Activated naive CD4-positive, alpha-beta T cell (primary cell): ENCODE measurements at regions not wholly inside any gene's neighbourhood (a gene's known extent, or its start where the extent isn't known, plus 50 kb on each side); places are given as distances from the start of the nearest gene placed in this dataset.
"Not testable (repeated sequence)": the region's sequence is repeated elsewhere in the genome, so short reads cannot be mapped to it uniquely, and the experiment has no call there.

Experiments used
- DNase-seq, 4 experiments: peaks; one replicate each; lab custom pipeline; 2025; lab: John Stamatoyannopoulos, UW

GRCh38 chr6:144477856-144478255 lies 192.7 kb downstream of the UTRN start:
- no peak for DNase-seq

GRCh38 chr6:144478483-144478882 lies 193.3 kb downstream of the UTRN start:
- no peak for DNase-seq

GRCh38 chr6:144479991-144480390 lies 194.9 kb downstream of the UTRN start:
- no peak for DNase-seq

GRCh38 chr6:144480473-144480872 lies 195.3 kb downstream of the UTRN start:
- DNase-seq: no peak

GRCh38 chr6:144481527-144481926 lies 196.4 kb downstream of the UTRN start:
- no peak for DNase-seq

GRCh38 chr6:144482142-144482541 lies 197.0 kb downstream of the UTRN start:
- DNase-seq: peak; percentile 14 to 63 (median 37)

DNA sequence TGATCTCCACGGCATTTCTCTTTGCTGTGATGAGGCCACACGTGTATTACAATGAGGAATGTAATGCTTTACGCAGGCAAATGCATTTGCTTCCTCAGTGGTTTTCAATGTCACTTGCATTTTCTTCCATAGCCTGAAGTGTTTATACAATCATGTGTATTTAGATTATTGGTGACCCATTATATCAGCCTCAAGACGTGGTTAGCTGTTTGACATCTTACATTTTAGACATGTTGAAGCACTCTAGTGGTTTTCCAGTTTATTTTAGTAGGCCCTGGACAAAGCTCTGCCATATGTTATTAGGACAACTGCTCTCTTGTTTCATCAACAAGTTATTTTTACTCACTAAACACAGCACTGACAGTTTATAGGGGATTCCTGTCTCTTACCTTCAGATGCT lies 200.4 kb downstream of the UTRN start:
- no peak for DNase-seq

GRCh38 chr6:144488590-144488989 lies 203.5 kb downstream of the UTRN start:
- no peak for DNase-seq

DNA sequence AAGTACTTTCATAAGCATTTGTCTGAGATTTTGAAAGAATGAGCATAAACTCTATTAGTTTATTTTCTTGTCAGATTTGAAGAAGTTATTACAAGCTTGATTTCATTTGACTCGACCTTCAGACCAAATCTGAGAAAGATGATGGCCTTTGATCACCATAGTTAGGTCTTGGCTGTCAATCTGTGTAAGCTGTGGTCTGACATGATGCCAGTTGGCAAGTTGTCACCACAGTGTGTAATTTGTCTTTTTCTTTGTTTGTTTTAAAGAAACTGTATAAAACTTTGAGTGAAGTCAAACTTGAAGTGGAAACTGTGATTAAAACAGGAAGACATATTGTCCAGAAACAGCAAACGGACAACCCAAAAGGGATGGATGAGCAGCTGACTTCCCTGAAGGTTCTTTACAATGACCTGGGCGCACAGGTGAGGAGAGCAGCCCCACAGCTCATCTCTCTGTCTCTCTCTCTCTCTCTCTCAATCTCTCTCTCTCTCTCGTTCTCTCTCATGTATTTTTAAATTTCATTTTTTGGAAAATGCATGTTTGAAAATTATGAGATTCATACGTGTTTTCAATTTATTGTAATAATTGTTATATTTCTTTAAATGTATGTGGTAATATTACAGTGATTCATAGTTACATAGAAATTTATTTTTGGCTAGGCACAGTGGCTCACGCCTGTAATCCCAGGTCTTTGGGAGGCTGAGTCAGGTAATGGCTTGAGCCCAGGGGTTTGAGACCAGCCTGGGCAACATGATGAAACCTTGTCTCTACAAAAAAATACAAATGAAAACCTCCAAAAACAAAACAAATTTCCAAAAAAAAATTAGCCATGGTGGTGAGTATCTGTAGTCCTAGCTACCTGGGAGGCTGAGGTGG lies 208.1 kb downstream of the UTRN start:
- DNase-seq: no peak

DNA sequence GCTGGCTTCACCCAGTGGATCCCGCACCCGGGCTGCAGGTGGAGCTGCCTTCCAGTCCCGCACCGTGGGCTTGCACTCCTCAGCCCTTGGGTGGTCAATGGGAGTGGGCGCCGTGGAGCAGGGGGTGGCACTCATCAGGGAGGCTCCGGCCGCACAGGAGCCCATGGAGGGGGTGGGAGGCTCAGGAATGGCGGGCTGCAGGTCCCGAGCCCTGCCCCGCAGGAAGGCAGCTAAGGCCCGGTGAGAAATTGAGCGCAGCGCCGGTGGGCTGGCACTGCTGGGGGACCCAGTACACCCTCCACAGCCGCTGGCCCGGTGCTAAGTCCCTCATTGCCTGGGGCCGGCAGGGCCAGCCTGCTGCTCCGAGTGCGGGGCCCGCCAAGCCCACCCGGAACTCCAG lies 209.9 kb downstream of the UTRN start:
- DNase-seq: not testable (repeated sequence)

DNA sequence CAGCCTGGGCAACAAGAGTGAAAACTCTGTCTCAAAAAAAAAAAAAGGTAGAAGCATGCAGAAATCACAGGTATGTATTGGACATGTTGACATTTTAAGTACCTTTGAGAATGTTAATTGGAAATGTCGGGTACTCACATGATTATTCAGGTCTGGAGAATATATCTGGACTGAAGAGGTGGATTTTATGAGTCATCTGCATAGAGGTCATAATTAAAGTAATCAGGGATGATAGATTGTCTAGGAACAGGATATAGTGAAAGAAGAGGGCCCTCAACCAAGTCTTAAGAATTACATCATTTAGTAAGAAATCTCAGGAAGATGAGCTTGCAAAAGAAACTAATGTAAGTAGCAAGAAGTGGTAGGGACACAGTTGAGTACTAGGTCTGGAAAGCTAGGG lies 212.5 kb downstream of the UTRN start:
- DNase-seq: no peak

DNA sequence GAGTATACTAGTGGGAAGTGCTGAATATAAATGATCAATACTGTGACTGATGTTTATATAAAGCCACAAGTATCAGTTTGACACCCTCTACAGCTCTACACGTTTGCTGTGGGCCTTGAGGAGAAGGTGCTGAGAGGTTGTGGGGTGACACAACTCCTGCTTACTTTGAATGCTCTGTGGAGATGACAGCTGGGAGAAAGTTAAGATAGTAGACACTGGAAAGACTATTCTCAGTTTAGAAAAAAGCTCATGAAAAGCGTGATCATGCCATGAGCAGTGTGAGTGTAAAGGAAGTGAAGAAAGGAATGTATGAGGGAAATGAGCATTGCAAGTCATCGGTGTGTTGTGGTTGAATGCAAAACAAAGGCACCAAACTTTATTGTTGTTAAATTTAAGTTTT lies 215.8 kb downstream of the UTRN start:
- DNase-seq: no peak

DNA sequence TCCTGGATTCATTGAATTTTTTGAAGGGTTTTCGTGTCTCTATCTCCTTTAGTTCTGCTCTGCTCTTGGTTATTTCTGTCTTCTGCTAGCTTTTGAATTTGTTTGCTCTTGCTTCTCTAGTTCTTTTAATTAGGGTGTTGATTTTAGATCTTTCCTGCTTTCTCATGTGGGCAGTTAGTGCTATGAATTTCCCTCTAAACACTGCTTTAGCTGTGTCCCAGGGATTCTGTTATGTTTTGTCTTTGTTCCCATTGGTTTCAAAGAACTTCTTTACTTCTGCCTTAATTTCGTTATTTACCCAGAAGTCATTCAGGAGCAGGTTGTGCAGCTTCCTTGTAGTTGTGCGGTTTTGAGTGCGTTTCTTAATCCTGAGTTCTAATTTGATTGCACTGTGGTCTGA lies 220.1 kb downstream of the UTRN start:
- not testable (repeated sequence) for DNase-seq

- DNase-seq: not testable (repeated sequence)
Observed at GRCh38 chr6:144506051-144506450, 220.9 kb downstream of the UTRN start.

GRCh38 chr6:144507772-144508312 lies 222.7 kb downstream of the UTRN start:
- DNase-seq: not testable (repeated sequence)

- DNase-seq: no peak
Observed at GRCh38 chr6:144510859-144511258, 225.7 kb downstream of the UTRN start.

GRCh38 chr6:144515761-144516160 lies 230.6 kb downstream of the UTRN start:
- DNase-seq: no peak

DNA sequence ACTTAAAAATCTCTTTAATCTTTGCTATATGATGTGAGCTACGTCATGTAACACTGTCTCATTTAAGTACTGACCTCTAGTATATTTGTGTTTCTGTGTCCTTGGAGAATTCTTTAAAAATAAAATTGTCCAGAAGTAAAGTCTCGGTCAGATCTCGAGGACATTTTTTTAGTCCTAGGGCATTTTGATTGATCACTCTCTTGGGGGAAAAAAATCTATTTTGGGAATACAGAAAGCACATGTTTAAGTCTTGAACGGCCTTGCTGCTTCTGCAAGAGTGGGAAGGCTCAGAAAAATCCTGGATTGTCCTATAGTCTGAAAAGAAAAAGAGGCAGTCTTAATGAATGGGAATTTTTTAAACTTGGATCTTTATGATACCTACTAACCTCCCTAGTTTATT lies 234.3 kb downstream of the UTRN start:
- DNase-seq: no peak

DNA sequence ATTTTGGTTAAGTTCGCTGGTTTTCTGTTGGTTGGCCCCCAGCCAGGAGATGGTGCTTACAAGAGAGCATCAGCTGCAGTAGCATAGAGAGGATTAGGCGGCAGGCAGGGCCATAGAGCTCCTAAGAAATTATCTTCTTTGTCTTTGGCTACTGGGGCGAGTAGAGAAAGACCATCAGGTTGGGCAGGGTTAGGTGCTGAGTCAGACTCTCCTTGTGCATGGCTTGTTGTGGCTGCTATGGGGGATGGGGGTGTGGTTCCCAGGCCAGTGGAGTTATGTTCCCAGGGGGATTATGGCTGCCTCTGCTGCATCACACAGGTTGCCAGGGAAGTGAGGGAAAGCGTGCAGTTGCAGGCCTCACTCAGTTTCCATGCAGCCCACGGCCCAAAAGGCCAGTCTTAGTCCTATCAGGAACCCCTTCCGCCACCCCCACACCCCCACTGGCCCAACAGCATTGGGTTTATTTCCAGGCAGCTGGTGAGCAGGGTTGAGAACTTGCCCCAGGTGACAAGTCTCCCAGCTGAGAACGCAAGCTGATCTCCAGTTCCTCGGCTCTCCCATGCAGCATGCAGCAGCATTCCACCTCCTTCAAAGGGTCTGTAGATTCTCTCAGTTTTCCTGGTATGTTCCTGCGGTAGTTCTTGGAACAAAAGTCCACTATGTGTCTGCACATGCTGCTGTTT lies 243.7 kb downstream of the UTRN start:
- no peak for DNase-seq

GRCh38 chr6:144530118-144530517 lies 245.0 kb downstream of the UTRN start:
- no peak for DNase-seq

GRCh38 chr6:144532238-144532637 lies 247.1 kb downstream of the UTRN start:
- DNase-seq: not testable (repeated sequence)

GRCh38 chr6:144534180-144534579 lies 249.0 kb downstream of the UTRN start:
- no peak for DNase-seq

DNA sequence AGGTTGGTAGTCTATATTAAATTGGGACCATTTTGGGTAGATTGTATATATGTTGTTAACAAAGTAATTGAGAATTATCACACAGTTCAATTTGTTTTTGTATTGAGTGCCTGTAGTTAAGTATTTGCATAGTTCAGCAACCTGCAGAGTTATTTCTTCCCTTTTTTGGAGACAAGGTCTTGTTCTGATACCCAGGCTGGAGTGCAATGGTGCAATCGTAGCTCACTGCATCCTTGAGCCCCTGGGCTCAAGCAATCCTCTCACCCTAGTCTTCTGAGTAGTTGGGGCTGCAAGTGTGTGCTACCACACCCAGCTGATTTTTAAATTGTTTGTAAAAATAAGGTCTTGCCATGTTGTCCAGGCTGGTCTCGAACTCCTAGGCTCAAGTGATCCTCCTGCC lies 250.5 kb downstream of the UTRN start:
- DNase-seq: no peak
